Superior temporal gyrus (tissue), 1 donor: ENCODE measurements at regions not wholly inside any gene's neighbourhood (a gene's known extent, or its start where the extent isn't known, plus 50 kb on each side); places are given as distances from the start of the nearest gene placed in this dataset.
"Not testable (repeated sequence)": the region's sequence is repeated elsewhere in the genome, so short reads cannot be mapped to it uniquely, and the experiment has no call there.

Experiments used
- DNase-seq: peaks from one replicate; pipeline ENCODE4 v3.0.0-alpha.2; 2016; ENCODE audit errors: extremely low spot score

DNA sequence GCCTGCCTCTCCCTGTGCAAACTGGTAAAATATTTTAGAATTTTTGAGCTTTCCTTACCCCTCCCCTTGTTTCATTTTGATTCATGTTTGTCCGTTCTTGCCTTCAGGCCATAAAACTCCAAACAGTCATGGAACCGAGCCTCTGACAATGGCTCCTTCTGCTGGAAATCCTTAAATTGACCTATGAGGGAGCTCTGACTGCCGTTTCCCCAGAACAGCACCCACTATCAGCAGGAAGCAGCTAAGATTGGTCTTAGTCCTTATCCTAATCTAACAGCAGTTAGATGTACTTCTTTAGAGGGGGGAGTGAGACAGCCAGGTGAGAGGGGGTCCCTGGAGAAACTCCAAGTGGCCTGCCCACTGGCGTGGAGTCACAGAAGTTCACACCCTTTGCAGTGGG lies 106.7 kb downstream of the FAM174A start:
- DNase-seq, result no peak

DNA sequence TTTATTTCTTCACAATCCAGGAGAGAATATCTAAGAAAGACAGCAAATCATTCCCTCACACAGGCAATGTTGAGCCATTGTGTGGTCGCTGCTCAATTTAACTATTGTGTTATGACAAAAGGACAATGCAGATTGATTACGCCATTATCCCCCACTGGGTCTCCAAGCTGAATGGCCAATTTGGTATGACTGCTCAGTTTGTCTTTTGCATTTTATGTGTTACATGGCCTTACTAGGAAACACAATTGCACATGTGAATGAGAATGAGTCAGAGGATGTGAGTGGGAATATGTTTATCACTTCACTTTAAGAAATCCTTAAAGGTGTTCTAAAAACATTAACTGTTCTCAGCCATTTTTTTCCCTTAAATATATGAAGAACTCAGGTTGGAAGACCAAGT lies 108.3 kb downstream of the FAM174A start:
- peak; percentile 22 for DNase-seq

DNA sequence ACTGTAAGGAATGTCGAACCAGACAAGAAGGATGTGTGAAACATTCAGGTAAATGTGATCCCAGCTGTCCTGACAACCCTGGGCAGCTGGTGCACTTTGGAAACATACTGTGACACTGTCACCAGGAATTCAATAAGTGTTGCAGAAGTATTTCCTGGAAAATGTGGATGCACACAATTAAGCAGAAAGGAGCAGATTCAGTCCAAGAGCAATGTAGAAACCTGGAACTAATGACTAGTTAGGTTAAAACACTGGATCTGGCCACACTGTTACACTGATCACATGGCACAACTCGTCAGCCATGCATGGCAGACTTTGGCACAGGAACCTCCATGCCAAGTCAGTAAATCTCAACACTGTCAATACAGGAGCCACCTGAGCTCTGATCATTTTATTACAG lies 109.0 kb downstream of the FAM174A start:
- no peak for DNase-seq

DNA sequence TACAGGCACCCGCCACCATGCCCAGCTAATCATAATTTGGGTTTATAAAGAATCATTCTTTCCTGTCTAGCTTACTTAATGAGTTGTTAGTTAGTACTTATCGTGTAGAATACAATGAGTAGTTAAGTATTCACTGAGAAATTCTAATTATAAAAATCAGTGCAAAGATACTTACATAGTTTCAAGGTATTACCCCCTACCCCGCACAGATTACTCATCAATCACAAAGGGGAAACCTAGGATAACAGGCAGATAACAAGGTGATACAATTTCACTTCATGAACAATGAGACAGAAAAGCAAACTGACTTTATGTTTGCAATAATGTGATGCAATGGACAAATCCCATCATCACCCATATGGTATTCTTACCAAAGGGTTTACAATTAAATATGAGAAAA lies 109.6 kb downstream of the FAM174A start:
- DNase-seq, result no peak

DNA sequence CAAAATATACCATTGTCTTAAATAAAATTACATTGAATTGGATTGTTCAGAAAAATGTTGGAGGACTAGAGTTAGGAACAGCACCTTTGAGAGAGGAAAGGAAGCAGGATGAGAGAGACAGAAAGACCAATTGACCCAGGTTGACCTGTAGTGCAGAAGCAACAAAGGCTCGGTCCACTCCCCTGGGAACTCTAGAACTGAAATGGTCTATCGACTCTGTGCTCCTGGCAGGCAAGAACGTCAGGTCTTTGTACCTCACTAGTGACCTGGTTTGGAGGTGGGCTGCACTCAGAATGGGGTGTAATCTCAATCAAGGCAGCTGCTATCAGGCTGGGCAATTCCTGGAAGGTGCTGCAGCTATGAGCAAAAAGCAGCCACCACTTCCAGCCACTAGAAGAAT lies 110.8 kb downstream of the FAM174A start:
- no peak for DNase-seq

DNA sequence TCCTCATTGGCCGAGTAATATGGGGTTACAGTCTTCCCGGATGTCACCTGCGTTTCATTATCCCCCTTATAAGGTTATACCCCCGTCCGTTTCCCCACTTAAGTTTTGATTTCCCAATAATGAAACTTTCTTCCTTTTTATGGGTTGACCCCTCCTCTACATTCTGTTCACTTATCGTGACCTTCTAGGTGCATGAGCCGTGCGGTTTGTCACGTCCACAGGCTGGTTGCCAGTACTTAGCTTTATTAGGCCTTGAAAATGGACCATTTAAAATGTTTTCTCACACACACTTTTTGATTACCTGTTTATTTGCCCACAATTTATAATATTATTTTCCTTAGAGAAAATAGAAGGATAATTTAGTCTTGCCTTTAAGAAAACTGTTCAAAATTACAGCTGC lies 111.5 kb downstream of the FAM174A start:
- no peak for DNase-seq

DNA sequence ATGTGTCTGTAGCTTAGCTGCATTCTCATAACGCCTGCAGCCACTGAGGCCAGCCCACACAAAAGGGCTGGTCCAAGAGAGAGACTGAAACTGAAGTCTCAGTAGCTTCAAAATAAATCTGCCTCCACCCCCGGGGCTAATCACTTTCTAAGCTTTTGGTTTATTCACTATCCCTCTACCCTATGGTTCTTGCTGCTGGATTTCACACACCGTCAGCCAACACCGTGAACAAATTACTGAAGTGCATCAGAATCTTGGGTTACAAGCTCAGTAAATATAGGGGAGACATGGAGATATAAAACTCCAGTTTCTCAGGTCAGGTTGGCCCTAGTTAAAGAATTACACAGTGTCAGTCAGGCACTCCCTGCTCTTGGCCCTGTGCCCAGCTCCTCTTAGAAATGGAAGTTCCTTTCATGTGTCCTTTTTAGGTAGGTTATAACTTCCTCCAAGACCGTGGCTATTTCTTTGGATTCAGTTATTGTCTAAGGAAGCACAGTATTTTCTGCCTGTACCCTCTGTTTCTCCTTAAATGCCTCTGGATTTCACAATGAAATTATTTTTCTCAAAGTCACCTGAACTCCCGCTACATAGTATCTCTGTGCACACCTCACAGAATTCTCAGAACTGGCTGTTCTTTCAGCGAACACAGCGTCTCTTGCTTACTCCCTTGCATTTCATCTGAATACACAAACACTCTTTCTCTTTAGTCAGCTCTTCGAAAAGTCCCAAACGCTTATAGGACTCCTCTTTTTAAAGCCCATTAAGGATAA lies 112.5 kb downstream of the FAM174A start:
- DNase-seq, result no peak

DNA sequence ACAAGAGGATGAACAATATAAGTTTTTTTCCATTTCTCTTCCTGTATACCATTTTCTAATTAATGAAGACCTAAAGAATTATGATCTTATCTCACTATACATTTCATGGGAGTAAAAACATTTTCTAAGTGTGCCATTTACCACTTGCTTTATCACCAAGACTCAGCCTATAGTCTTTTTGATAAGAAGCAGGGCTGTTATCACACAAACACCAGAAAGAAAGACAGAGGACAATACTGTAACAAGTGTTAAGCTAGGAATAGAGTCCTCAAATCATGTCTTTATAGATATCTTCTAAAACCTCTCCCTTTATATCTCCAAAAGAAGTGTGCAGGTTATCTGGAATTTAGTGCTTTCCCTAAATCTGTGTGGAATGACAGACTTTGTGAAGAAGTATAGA lies 119.7 kb downstream of the FAM174A start:
- no peak for DNase-seq

DNA sequence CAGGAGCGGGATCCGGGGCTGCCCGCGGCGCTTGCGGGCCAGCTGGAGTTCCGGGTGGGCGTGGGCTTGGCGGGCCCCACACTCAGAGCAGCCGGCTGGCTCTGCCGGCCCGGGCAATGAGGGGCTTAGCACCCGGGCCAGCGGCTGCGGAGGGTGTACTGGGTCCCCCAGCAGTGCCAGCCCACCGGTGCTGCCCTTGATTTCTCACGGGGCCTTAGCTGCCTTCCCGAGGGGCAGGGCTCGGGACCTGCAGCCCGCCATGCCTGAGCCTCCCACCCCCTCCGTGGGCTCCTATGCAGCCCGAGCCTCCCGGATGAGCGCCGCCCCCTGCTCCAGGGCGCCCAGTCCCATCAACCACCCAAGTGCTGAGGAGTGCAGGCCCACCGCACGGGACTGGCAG lies 121.6 kb downstream of the FAM174A start:
- DNase-seq, result not testable (repeated sequence)

DNA sequence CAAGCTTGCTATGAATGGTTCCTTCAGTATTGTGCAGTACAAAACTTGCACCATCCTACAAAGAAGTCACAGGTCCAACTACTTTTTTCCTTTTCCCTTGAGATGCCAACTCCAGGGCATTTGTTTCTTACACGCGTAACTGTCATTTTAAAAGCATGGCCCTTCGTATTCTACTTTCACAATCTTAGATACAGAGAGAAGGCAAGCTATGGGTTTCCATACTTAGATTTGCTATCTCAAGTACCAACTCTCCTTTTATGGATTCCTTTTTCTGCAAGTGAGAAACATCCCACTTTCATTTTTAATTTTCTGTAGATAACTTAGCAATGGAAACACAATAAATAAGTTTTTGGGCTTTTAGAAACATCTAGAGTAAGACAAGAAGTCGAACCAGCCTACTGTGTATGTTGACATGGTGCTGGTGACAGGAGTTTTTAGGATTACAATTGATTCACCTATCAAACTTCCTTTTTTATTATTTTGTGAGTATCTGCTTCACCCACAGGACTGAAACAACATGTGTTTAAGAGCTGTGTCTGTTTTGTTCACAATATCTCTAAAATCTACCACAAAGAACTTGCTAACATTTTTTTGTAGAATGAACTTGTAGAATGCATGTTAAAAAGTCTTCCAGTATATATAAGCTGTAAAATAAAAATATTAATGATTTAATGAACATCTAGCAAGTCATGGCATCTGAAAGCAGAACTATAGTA lies 124.1 kb downstream of the FAM174A start:
- DNase-seq, result no peak

DNA sequence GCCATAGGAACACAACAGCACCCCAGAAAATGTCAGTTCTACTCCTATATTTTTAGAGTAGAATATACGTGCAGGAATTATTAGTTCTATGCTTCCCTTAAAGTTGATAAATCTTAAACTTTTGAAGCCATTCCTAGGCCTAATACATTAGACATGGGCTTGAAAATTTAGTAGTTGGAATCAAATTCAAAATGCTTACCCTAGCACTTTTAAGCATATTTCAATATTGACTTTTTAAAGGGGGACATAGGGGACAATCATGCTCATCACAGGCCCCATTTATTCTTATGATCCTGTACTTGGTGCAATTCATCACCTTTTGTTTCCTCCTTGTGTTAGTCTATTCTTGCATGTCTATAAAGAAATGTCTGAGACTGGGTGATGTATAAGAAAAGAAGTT lies 129.0 kb downstream of the FAM174A start:
- no peak for DNase-seq

DNA sequence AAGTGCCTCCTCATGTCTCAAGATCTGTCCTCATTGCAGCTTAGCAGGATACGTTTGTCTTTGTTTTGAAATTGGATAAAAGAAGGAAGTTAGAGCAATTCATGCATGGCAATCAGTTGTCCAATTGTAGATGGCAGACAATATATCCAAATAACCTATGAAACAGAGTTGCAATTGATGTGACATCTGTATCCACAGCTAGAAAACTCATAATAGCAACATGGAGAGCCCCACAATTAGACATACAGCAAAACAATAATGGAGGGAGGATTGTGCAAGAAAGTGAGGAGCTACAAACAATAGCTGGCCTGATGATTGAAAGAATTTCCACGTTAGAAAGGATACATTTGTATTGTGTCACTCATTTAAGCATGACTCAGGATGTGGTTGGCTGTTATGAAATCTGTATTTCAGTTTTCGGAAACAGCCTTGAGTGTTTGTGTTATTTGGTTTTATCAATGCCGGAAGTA lies 132.0 kb downstream of the FAM174A start:
- no peak for DNase-seq

DNA sequence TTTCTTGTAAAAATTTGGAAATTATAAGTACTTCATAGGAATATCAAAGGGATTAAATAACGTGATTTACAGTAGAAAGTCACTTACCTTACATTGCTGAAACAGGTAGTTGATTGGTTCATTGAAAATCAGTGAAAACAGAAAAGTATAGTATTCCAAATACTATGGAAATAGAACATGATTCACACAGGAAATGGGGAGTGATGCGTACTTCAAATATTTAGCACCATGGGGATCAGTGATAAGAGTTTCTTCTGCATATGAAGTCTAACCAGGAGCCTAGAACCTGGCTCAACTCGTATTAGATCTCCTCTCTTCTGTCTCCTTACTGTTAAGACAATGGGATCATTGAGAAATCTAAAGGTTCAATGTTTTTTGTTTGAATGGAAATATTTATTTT lies 133.3 kb downstream of the FAM174A start:
- no peak for DNase-seq

DNA sequence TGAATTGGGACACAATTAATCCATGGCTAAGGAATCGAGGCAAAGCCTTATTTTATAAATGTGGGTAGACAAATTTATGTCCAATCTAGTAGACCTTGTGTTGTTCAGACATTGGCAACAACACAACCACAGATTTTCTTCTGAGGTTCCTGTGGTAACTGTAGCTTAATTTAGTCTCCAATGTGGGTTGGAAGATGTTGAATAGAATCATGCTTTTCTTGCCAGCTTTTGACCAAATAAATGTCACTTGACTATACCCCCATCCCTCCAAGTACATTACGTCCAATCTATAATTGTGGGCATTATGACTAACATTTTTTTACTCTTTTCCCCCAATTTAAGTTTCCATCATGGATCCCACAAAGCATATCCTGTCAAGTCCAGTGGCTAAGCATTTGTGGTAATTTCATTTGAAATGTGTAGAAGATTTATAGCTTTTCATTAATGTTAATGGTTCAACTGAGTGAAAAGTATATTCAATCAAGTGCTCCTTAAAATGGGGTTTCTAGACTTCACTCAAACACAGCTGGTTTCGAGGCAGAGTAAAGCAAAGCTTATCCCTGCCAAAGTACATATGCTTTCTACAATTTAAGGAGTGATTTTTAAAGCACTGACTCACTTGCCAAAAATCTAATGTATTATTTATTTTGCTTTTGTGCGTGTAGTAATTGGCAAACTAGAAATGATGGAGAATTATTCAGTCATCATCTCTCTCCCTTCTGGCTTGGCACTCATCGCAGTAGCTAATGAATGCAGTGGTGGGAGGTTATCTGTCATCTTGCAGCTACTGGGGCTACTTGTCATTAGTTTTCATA lies 141.8 kb downstream of the FAM174A start:
- no peak for DNase-seq

DNA sequence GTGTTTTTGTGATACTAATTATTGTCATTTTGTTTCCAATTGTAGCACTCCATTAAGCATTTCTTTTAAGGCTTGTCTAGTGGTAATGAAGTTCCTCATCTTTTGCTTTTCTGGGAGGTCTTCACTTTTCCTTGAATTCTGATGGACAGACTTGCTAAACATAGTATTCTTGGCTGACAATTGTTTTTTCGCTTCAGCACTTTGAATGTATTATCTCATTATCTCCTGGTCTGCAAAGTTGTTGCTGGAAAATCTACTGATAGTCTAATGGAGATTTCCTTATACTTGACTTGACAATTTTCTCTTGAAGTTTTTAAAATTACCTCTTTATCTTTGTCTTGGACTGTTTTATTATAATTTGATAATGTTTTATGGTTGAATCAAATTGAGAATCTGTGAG lies 147.5 kb downstream of the FAM174A start:
- no peak for DNase-seq

DNA sequence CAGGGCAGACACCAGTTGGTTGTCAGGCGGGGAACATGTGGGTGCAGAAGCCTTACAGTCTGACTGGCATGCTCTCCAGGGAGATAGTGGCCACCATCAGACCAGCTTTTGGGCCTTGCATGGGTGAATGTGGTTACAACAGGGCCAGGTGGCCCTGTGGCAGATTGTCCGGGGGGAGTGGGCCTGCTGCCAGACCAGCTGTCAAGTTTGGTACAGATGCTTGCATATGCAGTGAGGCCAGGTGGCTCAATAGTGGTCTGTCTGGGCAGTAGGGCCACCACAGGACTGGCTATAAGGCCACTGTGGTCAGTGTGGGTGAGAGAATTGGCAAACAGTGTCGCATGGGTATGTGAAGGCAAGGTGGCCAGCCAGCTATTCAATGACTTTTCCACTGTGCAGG lies 148.7 kb downstream of the FAM174A start:
- no peak for DNase-seq

DNA sequence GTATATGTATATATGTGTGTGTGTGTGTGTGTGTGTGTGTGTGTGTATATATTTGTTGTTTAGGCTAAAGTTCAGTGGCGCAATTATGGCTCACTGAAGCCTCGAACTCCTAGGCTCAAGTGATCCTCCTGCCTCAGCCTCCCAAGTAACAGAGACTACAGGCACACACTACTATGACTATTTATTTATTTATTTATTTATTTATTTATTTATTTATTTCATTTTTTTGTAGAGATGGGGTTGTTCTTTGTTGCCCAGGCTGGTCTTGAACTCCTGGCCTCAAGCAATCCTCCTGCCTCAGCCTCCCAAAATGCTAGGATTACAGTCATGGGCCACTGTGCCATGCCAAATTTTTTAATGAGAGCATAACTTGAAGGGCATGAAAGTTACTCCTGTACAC lies 149.9 kb downstream of the FAM174A start:
- DNase-seq, result not testable (repeated sequence)

DNA sequence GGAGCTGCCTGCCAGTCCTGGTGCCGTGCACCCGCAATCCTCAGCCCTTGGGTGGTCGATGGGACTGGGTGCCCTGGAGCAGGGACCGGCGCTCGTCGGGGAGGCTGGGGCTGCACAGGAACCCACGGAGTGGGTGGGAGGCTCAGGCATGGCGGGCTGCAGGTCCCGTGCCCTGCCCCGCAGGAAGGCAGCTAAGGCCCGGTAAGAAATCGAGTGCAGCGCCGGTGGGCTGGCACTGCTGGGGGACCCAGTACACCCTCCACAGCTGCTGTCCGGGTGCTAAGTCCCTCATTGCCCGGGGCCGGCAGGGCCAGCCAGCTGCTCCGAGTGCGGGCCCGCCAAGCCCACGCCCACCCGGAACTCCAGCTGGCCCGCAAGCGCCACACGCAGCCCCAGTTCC lies 153.7 kb downstream of the FAM174A start:
- DNase-seq, result not testable (repeated sequence)

DNA sequence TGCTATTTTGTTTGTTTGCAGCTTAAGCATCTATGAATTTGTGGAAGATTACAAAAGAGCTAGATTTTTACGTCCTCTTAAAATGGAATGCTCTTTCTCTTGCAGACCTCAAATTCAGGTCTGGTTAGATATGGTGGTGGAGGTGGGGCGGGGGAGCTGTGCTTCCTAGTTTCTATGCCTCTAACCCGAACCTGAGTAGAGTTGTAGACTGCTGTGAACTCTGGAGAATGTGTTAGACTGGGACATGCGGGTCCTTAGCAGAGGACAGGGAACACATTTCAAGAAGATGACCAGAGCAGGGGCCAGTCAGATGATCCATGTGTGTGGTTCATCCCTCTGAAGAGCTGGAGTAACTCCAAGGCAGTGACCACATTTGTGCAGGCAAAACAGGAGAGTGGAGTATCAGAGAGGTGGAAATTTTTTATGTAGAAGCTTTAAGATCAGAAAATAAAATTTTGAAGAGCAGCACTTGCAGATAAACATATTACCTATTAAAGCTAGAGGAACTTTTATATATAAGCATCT lies 154.9 kb downstream of the FAM174A start:
- DNase-seq, result no peak

DNA sequence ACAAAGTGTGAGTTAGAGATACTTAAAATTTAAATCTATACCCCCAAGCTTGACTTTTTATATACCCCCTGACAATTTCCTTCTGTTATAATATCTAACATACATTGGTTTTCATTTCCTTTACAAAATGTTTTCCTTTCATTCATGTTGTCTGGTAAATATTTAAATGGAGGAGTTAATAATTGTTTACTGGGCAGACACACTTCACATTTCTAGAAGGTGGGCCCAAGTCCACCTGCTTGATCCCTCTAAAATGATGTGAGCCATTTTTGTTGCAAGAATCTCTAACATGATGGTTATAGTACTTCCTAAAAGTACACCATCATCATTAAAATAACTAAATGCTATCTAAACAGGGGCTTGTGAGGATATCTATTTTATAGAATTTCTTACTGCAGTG lies 155.9 kb downstream of the FAM174A start:
- no peak for DNase-seq

DNA sequence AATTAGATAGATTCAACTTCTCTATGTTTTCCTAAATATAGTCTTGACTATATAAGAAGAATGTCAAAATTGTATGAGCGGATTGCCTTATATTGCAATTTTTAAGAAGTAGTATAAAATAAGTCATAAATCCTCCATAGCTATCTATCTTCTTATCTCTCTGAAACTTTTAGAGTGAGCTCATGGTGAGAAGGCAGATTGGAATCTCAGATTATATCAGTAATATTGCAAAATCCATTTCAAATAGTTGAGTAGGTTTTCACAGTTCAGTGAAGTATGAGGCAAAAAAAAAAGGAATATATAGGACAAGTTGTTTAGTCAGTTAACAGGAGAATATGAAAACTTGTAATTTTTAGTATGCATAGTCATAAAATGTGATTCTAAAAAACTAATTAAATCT lies 156.4 kb downstream of the FAM174A start:
- DNase-seq, result no peak

DNA sequence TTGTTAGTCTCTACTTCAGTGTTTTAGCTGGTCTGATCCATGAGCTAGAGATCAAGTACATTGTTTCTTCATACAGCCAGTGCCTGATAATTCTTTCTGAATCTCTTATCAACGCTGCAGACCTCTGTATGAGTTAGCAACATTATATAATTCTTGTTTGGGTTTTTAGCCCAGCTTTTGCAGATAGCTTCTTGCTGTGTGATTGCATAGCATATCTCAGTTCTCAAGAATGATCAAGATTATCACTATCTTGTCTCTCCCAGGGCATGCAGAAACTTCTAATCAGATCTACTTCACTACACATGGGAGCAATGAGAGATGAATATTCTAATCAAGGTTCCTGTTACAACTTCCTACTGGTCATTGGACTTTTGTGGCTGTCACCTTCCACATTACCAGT lies 158.3 kb downstream of the FAM174A start:
- DNase-seq, result no peak
